OCI-LY3 (cell line): ENCODE measurements at regions not wholly inside any gene's neighbourhood (a gene's known extent, or its start where the extent isn't known, plus 50 kb on each side); places are given as distances from the start of the nearest gene placed in this dataset.

Source experiments
- H2AFZ ChIP-seq: fragments of 200-600, 300-600 bp; shearing (Covaris generic); 2 replicates; pipeline ENCODE4 v1.6.0; 2014; ENCODE audit warnings: antibody characterized with exemption, low read depth, low read length
- H3K27ac ChIP-seq: fragments of 200-600, 300-600 bp; sonication (generic); 2 replicates; pipeline ENCODE4 v1.5.1; 2014; ENCODE audit warnings: mild to moderate bottlenecking, low read length, moderate library complexity, mixed read lengths
- H3K27me3 ChIP-seq: fragments of 200-600, 300-600 bp; sonication (generic); 2 replicates; pipeline ENCODE4 v1.6.1; 2014; ENCODE audit warnings: low read depth, low read length, mixed read lengths
- H3K36me3 ChIP-seq: fragments of 200-600, 300-600 bp; sonication (generic); replicated peaks from 2 replicates; pipeline ENCODE3; 2014; ENCODE audit warnings: low read depth, low read length, mixed read lengths
- H3K4me1 ChIP-seq: fragments of 300-600, 200-600 bp; sonication (generic); 2 replicates; pipeline ENCODE4 v1.6.1; 2014; ENCODE audit warnings: low read length, mixed read lengths
- H3K4me2 ChIP-seq: fragments of 200-600, 300-600 bp; sonication (generic); 2 replicates; pipeline ENCODE4 v1.6.1; 2014; ENCODE audit warnings: low read length, mixed read lengths
- H3K4me3 ChIP-seq: fragments of 300-600, 200-600 bp; sonication (generic); 2 replicates; pipeline ENCODE4 v1.5.1; 2014; ENCODE audit warnings: antibody characterized with exemption, mild to moderate bottlenecking, low read length, moderate library complexity
- H3K79me2 ChIP-seq: fragments of 300-600, 200-600 bp; shearing (Covaris generic); 2 replicates; pipeline ENCODE4 v1.6.1; 2014; ENCODE audit warnings: mild to moderate bottlenecking, low read length, mixed read lengths
- H3K9ac ChIP-seq: fragments of 300-600, 200-600 bp; shearing (Covaris generic); 2 replicates; pipeline ENCODE4 v1.6.0; 2014; ENCODE audit warnings: mild to moderate bottlenecking, low read length, moderate library complexity
- H3K9me3 ChIP-seq: fragments of 200-600, 300-600 bp; shearing (Covaris generic); 2 replicates; pipeline ENCODE4 v1.6.1; 2014; ENCODE audit warnings: low read length, mixed read lengths; ENCODE audit not compliant: insufficient read depth
- H4K20me1 ChIP-seq: fragments of 200-600, 300-600 bp; sonication (generic); 2 replicates; pipeline ENCODE4 v1.6.1; 2016; ENCODE audit warnings: low read length, mixed read lengths; ENCODE audit not compliant: insufficient read depth
- CTCF ChIP-seq: fragments of 200-600, 300-600 bp; sonication (generic); IDR thresholded peaks from 2 replicates; pipeline ENCODE4 v1.5.1; 2014; ENCODE audit warnings: antibody characterized with exemption, low read length, low read depth
- EZH2phosphoT487 ChIP-seq: fragments of 200-600 bp; shearing (Covaris generic); IDR thresholded peaks from 2 replicates; pipeline ENCODE4 v1.6.1; 2018; ENCODE audit warnings: antibody characterized with exemption, mixed run types, low read depth

GRCh38 chr17:34782271-34782670 is 179.0 kb downstream of the CCT6B start:
- peaks cover 3% of the 10 kb centered on the region for H3K27me3 ChIP-seq
- no peak overlapping the region for H3K4me3 ChIP-seq
- H3K4me2 ChIP-seq = no peak overlapping the region
- H4K20me1 ChIP-seq = no peaks in the 10 kb centered on the region
- H3K36me3 ChIP-seq = no peaks in the 10 kb centered on the region
- H3K4me1 ChIP-seq = no peaks in the 10 kb centered on the region
- H3K79me2 ChIP-seq = no peaks in the 10 kb centered on the region
- TF ChIP-seq CTCF = no peak
- no peak for TF ChIP-seq EZH2phosphoT487
- no peak overlapping the region for H2AFZ ChIP-seq
- H3K27ac ChIP-seq = no peak overlapping the region
- no peak overlapping the region for H3K9ac ChIP-seq
- no peaks in the 10 kb centered on the region for H3K9me3 ChIP-seq

GRCh38 chr17:34781571-34782108 is 179.6 kb downstream of the CCT6B start:
- H3K36me3 ChIP-seq = no peaks in the 10 kb centered on the region
- no peak for TF ChIP-seq CTCF
- no peak for TF ChIP-seq EZH2phosphoT487
- peaks cover 7% of the 10 kb centered on the region for H3K27me3 ChIP-seq
- no peaks in the 10 kb centered on the region for H3K9me3 ChIP-seq
- H3K4me3 ChIP-seq = no peak overlapping the region
- H4K20me1 ChIP-seq = no peaks in the 10 kb centered on the region
- H3K9ac ChIP-seq = no peak overlapping the region
- H3K27ac ChIP-seq = no peak overlapping the region
- no peak overlapping the region for H2AFZ ChIP-seq
- H3K79me2 ChIP-seq = no peaks in the 10 kb centered on the region
- H3K4me1 ChIP-seq = no peaks in the 10 kb centered on the region
- no peak overlapping the region for H3K4me2 ChIP-seq

- no peak overlapping the region for H3K9ac ChIP-seq
- TF ChIP-seq CTCF (no peak), EZH2phosphoT487 (no peak)
Measured at GRCh38 chr17:34781071-34781470, 180.2 kb downstream of the CCT6B start.

GRCh38 chr17:34780438-34780837 is 180.8 kb downstream of the CCT6B start:
- H3K4me3 ChIP-seq = no peak overlapping the region
- no peaks in the 10 kb centered on the region for H3K9me3 ChIP-seq
- H3K4me1 ChIP-seq = no peaks in the 10 kb centered on the region
- H3K27me3 ChIP-seq = peaks cover 11% of the 10 kb centered on the region
- no peaks in the 10 kb centered on the region for H3K36me3 ChIP-seq
- no peaks in the 10 kb centered on the region for H4K20me1 ChIP-seq
- TF ChIP-seq CTCF = no peak
- TF ChIP-seq EZH2phosphoT487 = no peak
- no peak overlapping the region for H3K9ac ChIP-seq
- no peak overlapping the region for H3K27ac ChIP-seq
- H3K79me2 ChIP-seq = no peaks in the 10 kb centered on the region
- no peak overlapping the region for H3K4me2 ChIP-seq
- H2AFZ ChIP-seq = no peak overlapping the region

More at GRCh38 chr17:34781071-34781470, 180.2 kb downstream of the CCT6B start:
- no peaks in the 10 kb centered on the region for H3K4me1 ChIP-seq
- H2AFZ ChIP-seq = no peak overlapping the region
- H3K4me2 ChIP-seq = no peak overlapping the region
- H3K9me3 ChIP-seq = no peaks in the 10 kb centered on the region
- no peak overlapping the region for H3K4me3 ChIP-seq
- no peaks in the 10 kb centered on the region for H4K20me1 ChIP-seq
- H3K27ac ChIP-seq = no peak overlapping the region
- peaks cover 7% of the 10 kb centered on the region for H3K27me3 ChIP-seq
- H3K36me3 ChIP-seq = no peaks in the 10 kb centered on the region
- no peaks in the 10 kb centered on the region for H3K79me2 ChIP-seq
